ENCODE measurements at regions not wholly inside any gene's neighbourhood (a gene's known extent, or its start where the extent isn't known, plus 50 kb on each side); places are given as distances from the start of the nearest gene placed in this dataset.

GRCh38 chr2:65799141-65799854 lies 366.9 kb upstream of the SPRED2 start:
- Histone ChIP-seq H3K4me3 (ENCODE audit: low read depth in 1 of 2, low read length in 2 of 2) (no peak overlapping the region), H3K9me3 (ENCODE audit: control insufficient read depth in 2 of 2, insufficient read depth in 1 of 2, low read depth in 1 of 2, low read length in 1 of 2) (no peaks in the 10 kb centered on the region), H3K27ac (ENCODE audit: low read depth in 2 of 2, low read length in 1 of 2) (no peak overlapping the region), H3K4me1 (ENCODE audit: control insufficient read depth in 2 of 2, insufficient read depth in 2 of 2, low read length in 1 of 2) (no peaks in the 10 kb centered on the region), H3K27me3 (ENCODE audit: control insufficient read depth in 1 of 2, insufficient read depth in 2 of 2, low read length in 2 of 2) (no peaks in the 10 kb centered on the region), H3K36me3 (ENCODE audit: control insufficient read depth in 2 of 2, insufficient read depth in 2 of 2, low read length in 1 of 2) (no peaks in the 10 kb centered on the region)
- WGBS, 2 donors = 86% methylated on average over 5 of the region's 5 CpGs

GRCh38 chr2:65798641-65799040 lies 366.2 kb upstream of the SPRED2 start:
- Histone ChIP-seq H3K9me3 (ENCODE audit: control insufficient read depth in 2 of 2, insufficient read depth in 1 of 2, low read depth in 1 of 2, low read length in 1 of 2) (no peaks in the 10 kb centered on the region), H3K27me3 (ENCODE audit: control insufficient read depth in 1 of 2, insufficient read depth in 2 of 2, low read length in 2 of 2) (no peaks in the 10 kb centered on the region), H3K36me3 (ENCODE audit: control insufficient read depth in 2 of 2, insufficient read depth in 2 of 2, low read length in 1 of 2) (no peaks in the 10 kb centered on the region), H3K27ac (ENCODE audit: low read depth in 2 of 2, low read length in 1 of 2) (no peak overlapping the region), H3K4me1 (ENCODE audit: control insufficient read depth in 2 of 2, insufficient read depth in 2 of 2, low read length in 1 of 2) (no peaks in the 10 kb centered on the region), H3K4me3 (ENCODE audit: low read depth in 1 of 2, low read length in 2 of 2) (no peak overlapping the region)
- WGBS, 2 donors = 88 to 91% methylated on average over 11 of the region's 11 CpGs

DNA sequence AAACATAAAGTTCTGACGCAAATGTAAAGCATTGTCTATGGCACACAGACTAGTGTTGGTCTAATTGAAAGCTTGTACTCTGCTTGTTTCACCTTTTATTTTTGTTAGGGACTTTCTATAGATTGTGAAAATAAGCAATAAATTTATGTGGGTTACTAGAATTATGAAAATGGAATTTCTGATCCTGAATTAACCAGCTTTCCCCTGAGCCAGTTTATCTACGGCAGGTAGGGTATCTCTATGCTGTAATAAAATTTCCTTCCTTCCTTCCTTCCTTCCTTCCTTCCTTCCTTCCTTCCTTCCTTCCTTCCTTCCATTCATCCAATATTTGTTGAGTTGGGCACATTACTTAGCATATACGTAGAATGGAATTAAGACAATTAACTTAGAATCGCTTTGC lies 362.6 kb upstream of the SPRED2 start:
- Histone ChIP-seq H3K4me3 (ENCODE audit: low read depth in 1 of 2, low read length in 2 of 2) (no peak overlapping the region), H3K27ac (ENCODE audit: low read depth in 2 of 2, low read length in 1 of 2) (no peak overlapping the region), H3K4me1 (ENCODE audit: control insufficient read depth in 2 of 2, insufficient read depth in 2 of 2, low read length in 1 of 2) (no peaks in the 10 kb centered on the region), H3K36me3 (ENCODE audit: control insufficient read depth in 2 of 2, insufficient read depth in 2 of 2, low read length in 1 of 2) (no peaks in the 10 kb centered on the region), H3K27me3 (ENCODE audit: control insufficient read depth in 1 of 2, insufficient read depth in 2 of 2, low read length in 2 of 2) (no peaks in the 10 kb centered on the region), H3K9me3 (ENCODE audit: control insufficient read depth in 2 of 2, insufficient read depth in 1 of 2, low read depth in 1 of 2, low read length in 1 of 2) (no peaks in the 10 kb centered on the region)
- 88 to 89% methylated on average over 4 of the region's 4 CpGs for WGBS, 2 donors

- Histone ChIP-seq H3K36me3 (ENCODE audit: control insufficient read depth in 2 of 2, insufficient read depth in 2 of 2, low read length in 1 of 2) (no peaks in the 10 kb centered on the region), H3K27ac (ENCODE audit: low read depth in 2 of 2, low read length in 1 of 2) (no peak overlapping the region), H3K9me3 (ENCODE audit: control insufficient read depth in 2 of 2, insufficient read depth in 1 of 2, low read depth in 1 of 2, low read length in 1 of 2) (no peaks in the 10 kb centered on the region), H3K4me3 (ENCODE audit: low read depth in 1 of 2, low read length in 2 of 2) (no peak overlapping the region), H3K4me1 (ENCODE audit: control insufficient read depth in 2 of 2, insufficient read depth in 2 of 2, low read length in 1 of 2) (no peaks in the 10 kb centered on the region), H3K27me3 (ENCODE audit: control insufficient read depth in 1 of 2, insufficient read depth in 2 of 2, low read length in 2 of 2) (no peaks in the 10 kb centered on the region)
- 69 to 85% methylated on average over 9 of the region's 9 CpGs for WGBS, 2 donors
Observed at GRCh38 chr2:65791404-65791975, 359.1 kb upstream of the SPRED2 start.

DNA sequence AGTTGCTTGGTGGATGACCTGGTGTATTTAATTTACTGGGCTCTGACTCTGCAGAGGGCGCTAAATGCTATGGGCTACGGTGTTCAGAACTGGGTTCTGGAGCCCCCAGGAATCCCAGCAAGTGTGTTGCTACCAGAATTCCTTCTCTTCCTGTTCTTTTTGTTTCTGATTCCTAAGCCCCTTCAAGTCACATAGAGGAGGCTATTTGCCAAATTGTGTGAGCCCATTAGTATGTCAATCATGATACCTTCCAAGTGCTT lies 358.2 kb upstream of the SPRED2 start:
- Histone ChIP-seq H3K27ac (ENCODE audit: low read depth in 2 of 2, low read length in 1 of 2) (no peak overlapping the region), H3K27me3 (ENCODE audit: control insufficient read depth in 1 of 2, insufficient read depth in 2 of 2, low read length in 2 of 2) (no peaks in the 10 kb centered on the region), H3K4me3 (ENCODE audit: low read depth in 1 of 2, low read length in 2 of 2) (no peak overlapping the region), H3K36me3 (ENCODE audit: control insufficient read depth in 2 of 2, insufficient read depth in 2 of 2, low read length in 1 of 2) (no peaks in the 10 kb centered on the region), H3K4me1 (ENCODE audit: control insufficient read depth in 2 of 2, insufficient read depth in 2 of 2, low read length in 1 of 2) (no peaks in the 10 kb centered on the region), H3K9me3 (ENCODE audit: control insufficient read depth in 2 of 2, insufficient read depth in 1 of 2, low read depth in 1 of 2, low read length in 1 of 2) (no peaks in the 10 kb centered on the region)
- WGBS, 2 donors = 73 to 91% methylated on average over 2 of the region's 2 CpGs

GRCh38 chr2:65789923-65790675 lies 357.7 kb upstream of the SPRED2 start:
- Histone ChIP-seq H3K27ac (ENCODE audit: low read depth in 2 of 2, low read length in 1 of 2) (no peak overlapping the region), H3K4me1 (ENCODE audit: control insufficient read depth in 2 of 2, insufficient read depth in 2 of 2, low read length in 1 of 2) (no peaks in the 10 kb centered on the region), H3K4me3 (ENCODE audit: low read depth in 1 of 2, low read length in 2 of 2) (no peak overlapping the region), H3K27me3 (ENCODE audit: control insufficient read depth in 1 of 2, insufficient read depth in 2 of 2, low read length in 2 of 2) (no peaks in the 10 kb centered on the region), H3K36me3 (ENCODE audit: control insufficient read depth in 2 of 2, insufficient read depth in 2 of 2, low read length in 1 of 2) (no peaks in the 10 kb centered on the region), H3K9me3 (ENCODE audit: control insufficient read depth in 2 of 2, insufficient read depth in 1 of 2, low read depth in 1 of 2, low read length in 1 of 2) (no peaks in the 10 kb centered on the region)
- 87 to 90% methylated on average over 27 to 30 of the region's 30 CpGs for WGBS, 2 donors

DNA sequence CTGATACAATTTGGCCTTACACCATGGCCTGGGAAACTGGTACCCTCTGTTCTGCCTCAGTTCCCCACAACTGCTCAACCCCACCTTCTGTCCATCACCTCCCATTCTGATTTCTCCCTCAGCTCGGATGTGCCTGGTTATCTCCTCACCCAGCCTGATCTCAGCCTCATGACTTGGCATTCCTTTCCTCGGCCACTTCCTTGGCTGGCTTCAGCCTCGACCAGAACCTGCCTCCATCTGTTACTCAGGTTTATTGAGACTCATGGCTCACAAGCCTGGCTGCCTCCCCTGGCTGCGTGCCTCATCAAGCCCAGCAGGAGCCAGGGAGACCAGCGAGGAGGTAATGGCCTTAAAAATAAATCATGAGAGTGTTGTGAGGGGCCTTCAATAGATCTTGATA lies 356.2 kb upstream of the SPRED2 start:
- 78 to 80% methylated on average over 5 of the region's 5 CpGs for WGBS, 2 donors
- Histone ChIP-seq H3K9me3 (ENCODE audit: control insufficient read depth in 2 of 2, insufficient read depth in 1 of 2, low read depth in 1 of 2, low read length in 1 of 2) (no peaks in the 10 kb centered on the region), H3K4me3 (ENCODE audit: low read depth in 1 of 2, low read length in 2 of 2) (no peak overlapping the region), H3K4me1 (ENCODE audit: control insufficient read depth in 2 of 2, insufficient read depth in 2 of 2, low read length in 1 of 2) (no peaks in the 10 kb centered on the region), H3K27me3 (ENCODE audit: control insufficient read depth in 1 of 2, insufficient read depth in 2 of 2, low read length in 2 of 2) (no peaks in the 10 kb centered on the region), H3K27ac (ENCODE audit: low read depth in 2 of 2, low read length in 1 of 2) (no peak overlapping the region), H3K36me3 (ENCODE audit: control insufficient read depth in 2 of 2, insufficient read depth in 2 of 2, low read length in 1 of 2) (no peaks in the 10 kb centered on the region)

DNA sequence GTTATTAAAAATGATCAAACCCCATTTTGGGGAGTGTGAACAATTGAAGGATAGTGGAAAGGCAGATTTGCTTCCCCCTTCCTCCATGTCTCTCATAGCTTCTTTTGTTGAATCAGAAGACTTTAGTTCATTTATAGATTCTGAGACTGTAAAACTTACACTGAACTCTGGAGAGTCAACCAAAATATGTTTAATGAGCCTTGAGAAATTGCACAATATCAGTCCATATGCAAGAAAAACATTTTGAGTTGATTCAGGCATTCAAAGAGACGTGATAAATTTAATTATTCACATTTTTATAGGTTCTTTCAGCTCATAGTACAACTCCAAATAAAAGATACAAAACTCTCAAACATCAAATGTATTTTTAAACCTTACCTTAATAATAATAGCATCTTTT lies 354.4 kb upstream of the SPRED2 start:
- Histone ChIP-seq H3K27me3 (ENCODE audit: control insufficient read depth in 1 of 2, insufficient read depth in 2 of 2, low read length in 2 of 2) (no peaks in the 10 kb centered on the region), H3K27ac (ENCODE audit: low read depth in 2 of 2, low read length in 1 of 2) (no peak overlapping the region), H3K4me1 (ENCODE audit: control insufficient read depth in 2 of 2, insufficient read depth in 2 of 2, low read length in 1 of 2) (no peaks in the 10 kb centered on the region), H3K9me3 (ENCODE audit: control insufficient read depth in 2 of 2, insufficient read depth in 1 of 2, low read depth in 1 of 2, low read length in 1 of 2) (no peaks in the 10 kb centered on the region), H3K36me3 (ENCODE audit: control insufficient read depth in 2 of 2, insufficient read depth in 2 of 2, low read length in 1 of 2) (no peaks in the 10 kb centered on the region), H3K4me3 (ENCODE audit: low read depth in 1 of 2, low read length in 2 of 2) (no peak overlapping the region)
- 47 to 73% methylated on average over 1 of the region's 1 CpG for WGBS, 2 donors

DNA sequence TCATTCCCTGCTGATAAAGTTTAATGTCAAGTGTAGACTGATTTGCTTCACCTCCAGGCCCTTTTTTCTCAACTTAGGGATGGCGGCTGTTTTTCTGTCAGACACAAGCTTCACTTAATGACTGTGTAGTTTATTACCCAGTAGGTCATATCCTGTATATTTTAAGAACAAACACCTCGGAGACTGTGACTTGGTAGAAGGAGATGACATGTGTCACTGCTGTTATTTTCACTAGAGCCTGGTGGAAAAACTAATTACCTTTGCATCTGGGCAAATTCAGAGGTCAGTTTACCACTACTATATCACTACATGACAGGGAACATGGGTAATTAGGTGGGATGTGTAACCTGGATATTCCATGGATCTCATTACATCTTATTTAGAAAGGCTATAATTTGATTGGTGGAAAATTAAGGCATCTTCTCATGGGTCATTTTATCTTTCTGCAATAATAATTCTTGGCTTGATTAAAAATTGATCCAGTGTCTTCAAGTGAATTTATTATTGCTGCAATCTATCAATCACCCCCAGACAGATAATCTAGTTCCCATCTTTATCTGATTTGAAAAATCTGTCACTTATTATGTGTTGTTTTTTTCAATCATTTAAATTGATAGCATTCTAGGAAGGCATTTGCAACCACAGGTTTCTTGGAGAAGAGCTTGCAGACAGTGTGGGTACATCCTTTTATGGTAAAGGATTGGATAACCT lies 353.8 kb upstream of the SPRED2 start:
- WGBS, 2 donors = 70 to 71% methylated on average over 2 of the region's 2 CpGs
- no peak overlapping the region for H3K27ac ChIP-seq (ENCODE audit: low read depth in 2 of 2, low read length in 1 of 2)
- H3K36me3 ChIP-seq (ENCODE audit: control insufficient read depth in 2 of 2, insufficient read depth in 2 of 2, low read length in 1 of 2) = no peaks in the 10 kb centered on the region
- H3K27me3 ChIP-seq (ENCODE audit: control insufficient read depth in 1 of 2, insufficient read depth in 2 of 2, low read length in 2 of 2) = no peaks in the 10 kb centered on the region
- H3K4me3 ChIP-seq (ENCODE audit: low read depth in 1 of 2, low read length in 2 of 2) = no peak overlapping the region
- no peaks in the 10 kb centered on the region for H3K4me1 ChIP-seq (ENCODE audit: control insufficient read depth in 2 of 2, insufficient read depth in 2 of 2, low read length in 1 of 2)
- no peaks in the 10 kb centered on the region for H3K9me3 ChIP-seq (ENCODE audit: control insufficient read depth in 2 of 2, insufficient read depth in 1 of 2, low read depth in 1 of 2, low read length in 1 of 2)
